Esophagus muscularis mucosa (tissue), 3 donors: ENCODE measurements at regions not wholly inside any gene's neighbourhood (a gene's known extent, or its start where the extent isn't known, plus 50 kb on each side); places are given as distances from the start of the nearest gene placed in this dataset.

Experiments
- EP300 ChIP-seq: sonication (generic); formaldehyde crosslinking; IDR thresholded peaks from one replicate; pipeline ENCODE4 v1.6.1; 2017; ENCODE audit warnings: antibody characterized with exemption
- TF ChIP-seq, protein P1 (sequence below), 3 experiments: fragments of 200-600 bp in 2 of 3; fragments of 450-650 bp in 1 of 3; sonication (generic) in 2 of 3; IDR thresholded peaks; one replicate each; pipeline ENCODE4 v1.5.1; 2017 to 2019; ENCODE audit warnings: antibody characterized with exemption in 3 of 3, mild to moderate bottlenecking in 2 of 3, moderate library complexity in 1 of 3

DNA sequence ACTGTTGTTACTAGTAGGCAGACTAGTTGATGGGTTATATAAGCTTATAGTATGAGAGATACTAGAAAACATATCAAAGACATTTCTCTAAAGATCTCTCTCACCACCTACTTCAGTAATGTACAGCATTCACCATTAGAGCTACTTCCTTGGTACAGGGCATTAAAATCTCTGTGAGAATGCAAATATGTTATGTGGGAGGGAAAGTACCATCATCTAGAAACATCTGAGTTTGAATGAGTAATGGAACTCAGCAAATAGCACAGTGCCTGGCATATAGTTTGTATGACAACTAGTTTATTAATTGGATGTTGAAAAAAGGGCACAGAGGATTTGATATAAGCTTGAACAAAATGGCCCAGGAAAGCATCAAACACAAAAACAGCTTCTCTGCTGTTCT is 211.1 kb downstream of the GLUD2 start:
- TF ChIP-seq, protein P1, sequence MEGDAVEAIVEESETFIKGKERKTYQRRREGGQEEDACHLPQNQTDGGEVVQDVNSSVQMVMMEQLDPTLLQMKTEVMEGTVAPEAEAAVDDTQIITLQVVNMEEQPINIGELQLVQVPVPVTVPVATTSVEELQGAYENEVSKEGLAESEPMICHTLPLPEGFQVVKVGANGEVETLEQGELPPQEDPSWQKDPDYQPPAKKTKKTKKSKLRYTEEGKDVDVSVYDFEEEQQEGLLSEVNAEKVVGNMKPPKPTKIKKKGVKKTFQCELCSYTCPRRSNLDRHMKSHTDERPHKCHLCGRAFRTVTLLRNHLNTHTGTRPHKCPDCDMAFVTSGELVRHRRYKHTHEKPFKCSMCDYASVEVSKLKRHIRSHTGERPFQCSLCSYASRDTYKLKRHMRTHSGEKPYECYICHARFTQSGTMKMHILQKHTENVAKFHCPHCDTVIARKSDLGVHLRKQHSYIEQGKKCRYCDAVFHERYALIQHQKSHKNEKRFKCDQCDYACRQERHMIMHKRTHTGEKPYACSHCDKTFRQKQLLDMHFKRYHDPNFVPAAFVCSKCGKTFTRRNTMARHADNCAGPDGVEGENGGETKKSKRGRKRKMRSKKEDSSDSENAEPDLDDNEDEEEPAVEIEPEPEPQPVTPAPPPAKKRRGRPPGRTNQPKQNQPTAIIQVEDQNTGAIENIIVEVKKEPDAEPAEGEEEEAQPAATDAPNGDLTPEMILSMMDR (IDR thresholded peaks at IDR 0.05): no peak
- no peak for TF ChIP-seq EP300
